ENCODE measurements at regions not wholly inside any gene's neighbourhood (a gene's known extent, or its start where the extent isn't known, plus 50 kb on each side); places are given as distances from the start of the nearest gene placed in this dataset.

DNA sequence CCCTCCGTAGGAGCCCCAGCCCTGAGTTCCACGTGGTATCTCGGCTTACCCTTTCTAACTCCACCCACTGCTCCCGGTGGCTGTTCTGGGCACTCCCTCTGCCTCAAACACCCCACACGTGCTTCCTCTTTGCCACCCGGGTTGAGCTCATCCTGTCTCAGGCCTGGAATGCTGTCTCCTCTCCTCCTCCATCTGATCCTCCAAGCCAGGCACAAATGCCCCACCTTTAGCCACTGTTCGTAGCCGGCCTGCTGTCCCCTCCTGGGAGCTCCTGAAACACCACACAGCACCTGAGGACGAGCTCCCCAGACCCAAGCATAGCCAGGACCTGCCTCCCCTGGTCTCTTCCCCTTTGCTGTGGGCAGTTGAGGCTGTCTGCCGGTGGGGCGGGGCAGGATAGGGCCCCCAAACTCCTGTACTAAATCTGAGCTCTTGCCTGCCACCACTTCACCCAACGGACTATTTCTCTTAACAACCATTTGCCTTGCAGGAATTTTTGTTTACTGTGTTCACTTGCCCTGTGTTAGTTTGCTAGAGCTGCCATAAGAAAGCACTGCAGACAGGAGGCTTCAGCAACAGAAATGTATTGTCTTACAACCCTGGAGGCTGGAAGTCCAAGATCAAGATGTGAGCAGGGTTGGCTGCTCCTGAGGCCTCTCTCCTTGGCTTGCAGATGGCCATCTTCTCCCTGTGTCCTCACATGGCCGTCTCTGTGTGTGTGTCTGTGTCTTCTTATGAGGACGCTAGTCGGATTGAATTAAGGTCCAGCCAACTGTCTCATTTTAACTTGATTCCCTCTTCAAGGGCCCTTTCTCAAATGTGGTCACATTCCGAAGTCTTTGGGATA lies 58.3 kb upstream of the SHH start:
- TF ChIP-seq, protein P1, sequence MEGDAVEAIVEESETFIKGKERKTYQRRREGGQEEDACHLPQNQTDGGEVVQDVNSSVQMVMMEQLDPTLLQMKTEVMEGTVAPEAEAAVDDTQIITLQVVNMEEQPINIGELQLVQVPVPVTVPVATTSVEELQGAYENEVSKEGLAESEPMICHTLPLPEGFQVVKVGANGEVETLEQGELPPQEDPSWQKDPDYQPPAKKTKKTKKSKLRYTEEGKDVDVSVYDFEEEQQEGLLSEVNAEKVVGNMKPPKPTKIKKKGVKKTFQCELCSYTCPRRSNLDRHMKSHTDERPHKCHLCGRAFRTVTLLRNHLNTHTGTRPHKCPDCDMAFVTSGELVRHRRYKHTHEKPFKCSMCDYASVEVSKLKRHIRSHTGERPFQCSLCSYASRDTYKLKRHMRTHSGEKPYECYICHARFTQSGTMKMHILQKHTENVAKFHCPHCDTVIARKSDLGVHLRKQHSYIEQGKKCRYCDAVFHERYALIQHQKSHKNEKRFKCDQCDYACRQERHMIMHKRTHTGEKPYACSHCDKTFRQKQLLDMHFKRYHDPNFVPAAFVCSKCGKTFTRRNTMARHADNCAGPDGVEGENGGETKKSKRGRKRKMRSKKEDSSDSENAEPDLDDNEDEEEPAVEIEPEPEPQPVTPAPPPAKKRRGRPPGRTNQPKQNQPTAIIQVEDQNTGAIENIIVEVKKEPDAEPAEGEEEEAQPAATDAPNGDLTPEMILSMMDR (conservative IDR thresholded peaks at IDR 0.05; ENCODE audit: low read depth, low read length) = no peak
- TF ChIP-seq EZH2 (IDR thresholded peaks at IDR 0.05; ENCODE audit: borderline replicate concordance, low read depth, low read length, poor library complexity, severe bottlenecking) = no peak
